H9 (cell line): ENCODE measurements at regions not wholly inside any gene's neighbourhood (a gene's known extent, or its start where the extent isn't known, plus 50 kb on each side); places are given as distances from the start of the nearest gene placed in this dataset.
"Not testable (repeated sequence)": the region's sequence is repeated elsewhere in the genome, so short reads cannot be mapped to it uniquely, and the experiment has no call there.

Experiments
- DNase-seq: peaks from one replicate; pipeline ENCODE4 v3.0.0-alpha.2; 2017
- H2AFZ ChIP-seq: one replicate; pipeline ENCODE4 v1.6.1; 2013; ENCODE audit warnings: mild to moderate bottlenecking, low read length, control low read depth, moderate library complexity
- H2AK5ac ChIP-seq: 2 replicates; pipeline ENCODE4 v1.6.1; 2013; ENCODE audit warnings: low read length, control low read depth, mixed read lengths; ENCODE audit not compliant: insufficient read length
- H2BK120ac ChIP-seq: one replicate; pipeline ENCODE4 v1.6.1; 2013; ENCODE audit warnings: low read depth, mild to moderate bottlenecking, low read length, control low read depth, inconsistent platforms; ENCODE audit not compliant: poor library complexity, severe bottlenecking
- H2BK12ac ChIP-seq: 2 replicates; pipeline ENCODE4 v1.6.1; 2013; ENCODE audit warnings: low read length, control low read depth, mixed read lengths, low read depth; ENCODE audit not compliant: insufficient read length
- H2BK15ac ChIP-seq: 2 replicates; pipeline ENCODE4 v1.6.1; 2013; ENCODE audit warnings: low read depth, low read length, control low read depth
- H2BK20ac ChIP-seq: one replicate; pipeline ENCODE4 v1.6.1; 2013; ENCODE audit warnings: low read depth, mild to moderate bottlenecking, low read length, control low read depth, inconsistent platforms; ENCODE audit not compliant: poor library complexity, severe bottlenecking
- H2BK5ac ChIP-seq: 2 replicates; pipeline ENCODE4 v1.6.1; 2013; ENCODE audit warnings: low read length, control low read depth, mixed read lengths; ENCODE audit not compliant: insufficient read length
- H3K14ac ChIP-seq: 2 replicates; pipeline ENCODE4 v1.6.1; 2013; ENCODE audit warnings: low read length, control low read depth; ENCODE audit not compliant: insufficient read depth
- H3K18ac ChIP-seq: 2 replicates; pipeline ENCODE4 v1.6.1; 2013; ENCODE audit warnings: low read depth, mild to moderate bottlenecking, mixed read lengths, low read length, control low read depth; ENCODE audit not compliant: insufficient read length
- H3K23ac ChIP-seq: 2 replicates; pipeline ENCODE4 v1.6.1; 2013; ENCODE audit warnings: low read length, control low read depth, mixed read lengths, low read depth; ENCODE audit not compliant: insufficient read length
- H3K23me2 ChIP-seq: 2 replicates; pipeline ENCODE4 v1.6.1; 2013; ENCODE audit warnings: low read depth, mild to moderate bottlenecking, mixed read lengths, low read length, control low read depth; ENCODE audit not compliant: insufficient read length, poor library complexity, severe bottlenecking
- H3K27ac ChIP-seq: 2 replicates; pipeline ENCODE4 v1.5.1; 2013; ENCODE audit warnings: low read length, control low read depth, mixed read lengths, low read depth; ENCODE audit not compliant: insufficient read length
- H3K27me3 ChIP-seq: 2 replicates; pipeline ENCODE4 v1.6.1; 2013; ENCODE audit warnings: low read length, control low read depth, inconsistent platforms; ENCODE audit not compliant: insufficient read depth
- H3K4ac ChIP-seq: 2 replicates; pipeline ENCODE4 v1.6.1; 2013; ENCODE audit warnings: low read depth, mild to moderate bottlenecking, control low read depth, inconsistent platforms, low read length, moderate library complexity
- H3K4me1 ChIP-seq: 2 replicates; pipeline ENCODE4 v1.6.1; 2013; ENCODE audit warnings: low read length, control low read depth, inconsistent platforms; ENCODE audit not compliant: insufficient read depth
- H3K4me2 ChIP-seq: 2 replicates; pipeline ENCODE4 v1.6.1; 2013; ENCODE audit warnings: low read length, control low read depth, mixed read lengths; ENCODE audit not compliant: insufficient read length, insufficient read depth
- H3K56ac ChIP-seq: 2 replicates; pipeline ENCODE4 v1.6.1; 2013; ENCODE audit warnings: low read depth, mild to moderate bottlenecking, mixed read lengths, low read length, control low read depth; ENCODE audit not compliant: insufficient read length
- H3K79me1 ChIP-seq: 2 replicates; pipeline ENCODE4 v1.6.1; 2013; ENCODE audit warnings: low read depth, mild to moderate bottlenecking, moderate library complexity, low read length, control low read depth, inconsistent platforms; ENCODE audit not compliant: insufficient read depth, poor library complexity, severe bottlenecking
- H3K79me2 ChIP-seq: 2 replicates; pipeline ENCODE4 v1.6.1; 2013; ENCODE audit warnings: low read length, control low read depth, inconsistent platforms; ENCODE audit not compliant: insufficient read depth
- H3K9ac ChIP-seq: 2 replicates; pipeline ENCODE4 v1.6.1; 2013; ENCODE audit warnings: low read length, control low read depth, mixed read lengths; ENCODE audit not compliant: insufficient read length; ENCODE audit errors: extremely low read depth
- H3K9me3 ChIP-seq: one replicate; pipeline ENCODE4 v1.6.1; 2013; ENCODE audit warnings: low read depth, low read length, inconsistent platforms; ENCODE audit not compliant: control insufficient read depth
- H3T11ph ChIP-seq: one replicate; pipeline ENCODE4 v1.6.1; 2013; ENCODE audit warnings: mild to moderate bottlenecking, low read length, control low read depth, inconsistent platforms
- H4K20me1 ChIP-seq: one replicate; pipeline ENCODE4 v1.6.1; 2013; ENCODE audit not compliant: control insufficient read depth, insufficient read length, insufficient read depth
- H4K5ac ChIP-seq: 2 replicates; pipeline ENCODE4 v1.6.1; 2013; ENCODE audit warnings: low read depth, mild to moderate bottlenecking, mixed read lengths, low read length, control low read depth; ENCODE audit not compliant: insufficient read length
- H4K8ac ChIP-seq: replicated peaks from 2 replicates; pipeline ENCODE4 v1.6.1; 2013; ENCODE audit warnings: low read length, control low read depth, mixed read lengths, low read depth; ENCODE audit not compliant: insufficient read length
- H4K91ac ChIP-seq: 2 replicates; pipeline ENCODE4 v1.6.1; 2013; ENCODE audit warnings: low read depth, mild to moderate bottlenecking, moderate library complexity, mixed read lengths, low read length, control low read depth; ENCODE audit not compliant: insufficient read length
- H3K27ac Mint-ChIP-seq, 3 experiments: 2 replicates in 2 of 3; 3 replicates in 1 of 3; pipeline ENCODE4 v1.8.0; 2020 to 2021; ENCODE audit warnings: mixed read lengths in 3 of 3, mild to moderate bottlenecking in 1 of 3, moderate library complexity in 1 of 3
- H3K27me3 Mint-ChIP-seq: 2 replicates; pipeline ENCODE4 v1.8.0; 2021; ENCODE audit warnings: low read depth, mild to moderate bottlenecking, moderate library complexity, mixed read lengths
- H3K36me3 Mint-ChIP-seq, 3 experiments: 2 replicates in 2 of 3; 3 replicates in 1 of 3; pipeline ENCODE4 v1.8.0; 2020 to 2021; ENCODE audit warnings: low read depth in 3 of 3, mixed read lengths in 3 of 3; ENCODE audit not compliant: insufficient read depth in 1 of 3
- H3K4me1 Mint-ChIP-seq, 2 experiments: 2 replicates each; pipeline ENCODE4 v1.8.0; 2020; ENCODE audit warnings: mixed read lengths in 2 of 2
- H3K4me3 Mint-ChIP-seq, 2 experiments: 2 replicates in 1 of 2; 3 replicates in 1 of 2; pipeline ENCODE4 v1.8.0; 2020 to 2021; ENCODE audit warnings: mild to moderate bottlenecking in 2 of 2, mixed read lengths in 2 of 2, moderate library complexity in 1 of 2
- H3K9me3 Mint-ChIP-seq, 2 experiments: 2 replicates in 1 of 2; 3 replicates in 1 of 2; pipeline ENCODE4 v1.8.0; 2020; ENCODE audit warnings: mild to moderate bottlenecking in 2 of 2, mixed read lengths in 2 of 2, moderate library complexity in 1 of 2
- CTCF ChIP-seq: fragments of 200-600 bp; sonication (generic); conservative IDR thresholded peaks from 3 replicates; pipeline ENCODE4 v1.8.0; 2021; ENCODE audit warnings: antibody characterized with exemption, mild to moderate bottlenecking
- WGBS: extraction: QIAGEN DNeasy Blood & Tissue Kit; methylation state at CpG from one replicate; pipeline ENCODE4 v1.1.7; 2013; ENCODE audit warnings: missing lambda C conversion rate, low lambda C conversion rate, mixed read lengths; ENCODE audit not compliant: insufficient read length; ENCODE audit errors: extremely low coverage; 5-methylcytosine and 5-hydroxymethylcytosine counted together

GRCh38 chr14:101631199-101631598, 69.9 kb downstream of the DIO3 start:
- H4K8ac ChIP-seq, result no peak overlapping the region
- no peak overlapping the region for H3T11ph ChIP-seq
- no peak overlapping the region for H2BK5ac ChIP-seq
- no peaks in the 10 kb centered on the region for H3K4me1 ChIP-seq
- no peak overlapping the region for H3K18ac ChIP-seq
- H4K5ac ChIP-seq, result no peak overlapping the region
- no peak overlapping the region for H3K23ac ChIP-seq
- no peaks in the 10 kb centered on the region for H3K79me2 ChIP-seq
- H2BK15ac ChIP-seq, result no peak overlapping the region
- no peak overlapping the region for H2BK20ac ChIP-seq
- H4K91ac ChIP-seq, result no peak overlapping the region
- H2AK5ac ChIP-seq, result no peak overlapping the region
- Mint-ChIP-seq H3K4me1 (peaks cover 0 to 3% of the 10 kb centered on the region in 2 experiments; a peak in 2 of 4 replicates), H3K4me3 (no peak overlapping the region), H3K27ac (no peak overlapping the region), H3K27me3 (peaks cover 44% of the 10 kb centered on the region), H3K9me3 (peaks cover 0 to 2% of the 10 kb centered on the region in 2 experiments; a peak in 1 of 5 replicates), H3K36me3 (no peaks in the 10 kb centered on the region)
- no peak overlapping the region for H3K4ac ChIP-seq
- TF ChIP-seq CTCF, result no peak
- H3K14ac ChIP-seq, result no peak overlapping the region
- H3K4me2 ChIP-seq, result no peak overlapping the region
- no peak for DNase-seq
- H3K23me2 ChIP-seq, result no peaks in the 10 kb centered on the region
- H4K20me1 ChIP-seq, result no peaks in the 10 kb centered on the region
- H3K9me3 ChIP-seq, result no peaks in the 10 kb centered on the region
- no peak overlapping the region for H2BK120ac ChIP-seq
- no peaks in the 10 kb centered on the region; the same call in 1 of the 2 replicates for H3K27me3 ChIP-seq
- H3K27ac ChIP-seq, result no peak overlapping the region
- no peak overlapping the region for H3K9ac ChIP-seq
- no CpG with 5 or more reads among the region's 3 CpGs for WGBS
- no peak overlapping the region for H2AFZ ChIP-seq
- H2BK12ac ChIP-seq, result no peak overlapping the region
- H3K79me1 ChIP-seq, result no peaks in the 10 kb centered on the region
- no peak overlapping the region for H3K56ac ChIP-seq

DNA sequence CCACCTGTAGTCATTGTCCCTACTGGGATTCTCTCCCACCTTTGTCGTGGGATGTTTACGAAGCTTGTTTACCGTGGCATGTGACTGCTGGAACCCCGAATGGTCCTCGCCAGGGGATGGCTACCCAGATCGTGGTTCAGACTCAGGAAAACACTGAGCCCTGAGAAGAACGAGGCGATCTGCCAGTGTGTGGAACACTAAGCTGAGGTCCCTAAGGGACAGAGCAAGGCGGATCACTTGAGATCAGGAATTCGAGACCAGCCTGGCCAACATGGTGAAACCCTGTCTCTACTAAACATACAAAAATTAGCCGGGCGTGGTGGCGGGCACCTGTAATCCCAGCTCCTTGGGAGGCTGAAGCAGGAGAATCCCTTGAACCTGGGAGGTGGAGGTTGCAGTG, 70.7 kb downstream of the DIO3 start:
- H3K14ac ChIP-seq, H3K56ac ChIP-seq, H3K9me3 ChIP-seq, H2AK5ac ChIP-seq, H3K9ac ChIP-seq, H3K23ac ChIP-seq, H2BK15ac ChIP-seq, H2BK5ac ChIP-seq, H3K18ac ChIP-seq, H3K36me3 Mint-ChIP-seq, DNase-seq, H4K91ac ChIP-seq, H3K27me3 ChIP-seq, H3K4me1 ChIP-seq, H2BK20ac ChIP-seq, H2AFZ ChIP-seq, H3K4me3 Mint-ChIP-seq, H3K27ac Mint-ChIP-seq, H3K4ac ChIP-seq, H3T11ph ChIP-seq, H3K79me1 ChIP-seq, H4K8ac ChIP-seq, H3K27ac ChIP-seq, H3K9me3 Mint-ChIP-seq, H3K79me2 ChIP-seq, H2BK120ac ChIP-seq, H3K23me2 ChIP-seq, H4K5ac ChIP-seq, H4K20me1 ChIP-seq, H2BK12ac ChIP-seq, H3K4me2 ChIP-seq, H3K4me1 Mint-ChIP-seq: not testable (repeated sequence)
- no CpG with 5 or more reads among the region's 13 CpGs for WGBS
- peaks cover 39% of the 10 kb centered on the region for H3K27me3 Mint-ChIP-seq
